ENCODE measurements at regions not wholly inside any gene's neighbourhood (a gene's known extent, or its start where the extent isn't known, plus 50 kb on each side); places are given as distances from the start of the nearest gene placed in this dataset.

- no peak for DNase-seq
Measured at GRCh38 chr5:117098094-117098493, 523.5 kb upstream of the SEMA6A start.

DNA sequence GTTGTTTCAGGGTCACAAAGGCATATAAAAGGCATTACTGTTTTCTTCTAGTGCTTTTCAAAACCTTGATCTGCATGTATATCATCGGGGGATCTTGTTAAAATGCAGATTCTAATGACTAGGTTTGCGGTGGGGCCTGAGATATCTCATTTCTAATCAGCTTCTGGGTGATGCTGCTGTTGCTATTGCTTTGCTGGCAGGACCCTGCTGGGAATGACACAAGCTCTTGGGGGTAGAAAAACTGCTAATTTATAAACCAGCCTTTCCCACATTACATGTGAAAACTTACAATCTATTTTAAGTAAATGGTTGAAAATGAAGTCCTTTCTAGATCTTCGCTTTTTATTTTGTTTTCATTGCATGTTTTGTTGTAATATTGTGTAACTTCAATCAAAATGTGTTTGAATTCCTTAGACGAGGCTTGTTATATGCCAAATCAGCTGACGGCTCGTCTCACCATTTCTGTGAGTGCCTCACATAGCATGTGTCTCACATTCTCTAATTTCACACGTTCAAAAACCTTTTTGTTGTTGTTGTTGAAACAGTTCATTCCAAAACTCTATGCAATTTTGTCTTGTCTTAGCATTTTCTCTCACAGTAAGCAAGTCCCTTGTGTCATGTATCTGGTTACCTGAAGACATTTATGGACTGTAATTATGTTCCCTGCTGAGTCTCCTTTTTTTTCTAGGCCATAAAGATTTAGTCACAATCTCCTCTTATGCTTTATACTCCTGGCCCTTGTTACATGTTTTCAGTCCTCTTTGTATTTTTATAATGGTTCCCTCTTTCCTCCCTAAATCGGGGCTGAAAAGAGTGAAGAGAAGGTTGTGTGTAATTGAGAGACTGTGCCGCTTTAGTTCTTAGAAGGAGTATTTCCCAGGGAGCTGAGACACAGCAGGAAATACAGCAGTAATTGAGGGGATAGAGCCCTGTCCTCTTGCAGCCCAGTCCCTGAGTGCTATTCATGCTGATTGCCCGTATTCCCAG, 521.0 kb upstream of the SEMA6A start:
- no peak for DNase-seq

- DNase-seq, result no peak
Measured at GRCh38 chr5:117094114-117094815, 519.6 kb upstream of the SEMA6A start.

GRCh38 chr5:117093653-117094052, 519.0 kb upstream of the SEMA6A start:
- DNase-seq, result no peak

DNA sequence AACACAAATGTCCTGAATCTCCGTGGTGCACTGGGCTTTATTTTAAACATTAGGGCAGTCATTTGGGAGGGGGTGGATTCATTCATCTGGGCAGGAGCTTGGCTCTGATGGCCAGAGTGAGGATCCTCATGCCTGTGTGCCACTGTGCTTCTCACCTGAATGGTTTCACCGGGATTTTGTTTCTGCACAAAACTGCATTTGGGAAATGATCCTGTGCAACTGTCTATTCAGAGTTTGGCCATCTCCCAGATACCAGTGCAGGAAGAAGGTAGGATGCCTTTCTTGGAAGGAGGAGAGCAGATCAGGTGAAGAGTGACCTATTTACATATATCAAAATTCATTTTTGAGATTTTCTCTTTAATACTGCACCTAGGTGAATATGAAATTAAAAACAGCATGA, 514.4 kb upstream of the SEMA6A start:
- no peak for DNase-seq

DNA sequence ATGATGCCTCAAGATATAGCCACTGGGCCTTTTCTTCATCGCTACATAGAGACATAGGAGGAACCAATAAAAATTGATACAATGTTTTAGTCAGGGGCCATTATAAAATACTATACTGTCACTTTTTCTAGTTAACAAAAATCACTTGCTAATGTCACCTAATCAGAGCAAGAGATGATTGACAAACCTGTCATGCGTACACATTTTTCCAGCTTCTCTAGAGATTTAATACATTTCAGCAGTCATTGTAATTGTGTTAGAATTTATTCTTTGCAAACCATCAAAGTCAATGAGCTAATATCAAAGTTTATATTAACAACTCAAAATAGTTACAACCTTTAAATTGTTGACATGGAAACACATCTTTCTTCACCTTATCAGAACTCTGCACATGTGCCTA, 513.6 kb upstream of the SEMA6A start:
- DNase-seq, result no peak

- DNase-seq, result no peak
Measured at GRCh38 chr5:117084067-117084466, 509.4 kb upstream of the SEMA6A start.

- DNase-seq, result no peak
Measured at GRCh38 chr5:117082977-117083376, 508.4 kb upstream of the SEMA6A start.

DNA sequence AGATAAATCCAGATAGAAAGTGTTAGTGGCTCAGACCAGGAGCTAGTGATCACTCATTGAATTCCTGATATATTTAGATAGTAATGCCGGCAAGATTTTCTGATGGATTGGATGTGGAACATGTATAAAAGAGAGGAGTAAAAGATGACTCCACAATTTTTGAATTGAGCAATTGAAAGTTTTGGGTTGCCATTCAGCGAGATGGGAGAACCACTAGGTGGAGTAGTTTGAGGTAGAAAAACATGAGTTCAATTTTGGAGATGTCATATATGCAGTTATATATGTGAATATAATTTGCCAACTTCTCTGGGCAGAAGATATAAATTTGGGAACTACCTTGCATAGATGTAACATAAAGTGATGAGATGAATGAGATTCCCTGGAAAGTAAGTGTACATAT, 502.5 kb upstream of the SEMA6A start:
- DNase-seq, result no peak

DNA sequence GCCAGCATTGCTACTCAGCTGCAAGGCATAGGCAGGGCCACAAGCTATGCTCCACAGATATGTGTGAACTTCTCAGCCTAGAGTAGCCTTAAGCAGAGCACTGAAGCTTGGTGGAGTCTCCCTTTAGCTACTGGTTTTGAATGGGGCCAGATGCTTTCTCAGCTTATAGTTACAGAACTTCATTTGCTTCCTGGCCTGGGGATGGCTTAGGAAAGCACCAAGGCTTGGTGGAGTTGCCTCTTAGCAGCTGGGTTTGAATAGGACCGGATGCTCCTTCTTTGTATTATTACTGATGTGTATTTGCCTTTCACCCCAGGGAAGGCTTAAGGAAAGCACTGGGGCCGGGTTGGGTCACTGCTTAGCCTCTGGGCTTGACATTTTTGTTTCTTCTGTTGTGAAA, 497.8 kb upstream of the SEMA6A start:
- DNase-seq, result no peak

- DNase-seq, result no peak
Measured at GRCh38 chr5:117065800-117066199, 491.2 kb upstream of the SEMA6A start.

GRCh38 chr5:117065161-117065560, 490.5 kb upstream of the SEMA6A start:
- no peak for DNase-seq

GRCh38 chr5:117060099-117060498, 485.5 kb upstream of the SEMA6A start:
- DNase-seq, result no peak

- DNase-seq, result no peak
Measured at GRCh38 chr5:117058740-117059139, 484.1 kb upstream of the SEMA6A start.

- DNase-seq, result no peak
Measured at GRCh38 chr5:117055517-117055916, 480.9 kb upstream of the SEMA6A start.

GRCh38 chr5:117054911-117055310, 480.3 kb upstream of the SEMA6A start:
- DNase-seq, result no peak

DNA sequence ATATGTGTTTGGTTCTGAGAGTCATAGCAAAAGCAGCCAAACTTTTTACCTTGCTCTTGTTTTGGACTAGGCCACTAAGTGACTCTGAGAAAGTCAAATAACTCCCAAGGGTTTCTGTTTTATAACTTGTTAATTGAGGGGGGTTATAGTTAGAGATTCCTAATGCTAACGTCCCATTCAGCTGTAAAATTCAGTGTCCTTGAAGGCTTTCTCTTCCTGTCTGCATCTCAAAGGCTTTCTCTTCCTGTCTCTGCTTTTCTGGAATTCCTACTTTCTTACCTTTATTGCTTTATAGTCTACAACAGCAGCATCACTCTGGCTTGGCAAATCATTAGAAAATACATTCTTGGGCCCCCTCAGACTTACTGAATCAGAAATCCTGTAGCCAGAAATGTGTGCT, 479.5 kb upstream of the SEMA6A start:
- DNase-seq, result no peak

DNA sequence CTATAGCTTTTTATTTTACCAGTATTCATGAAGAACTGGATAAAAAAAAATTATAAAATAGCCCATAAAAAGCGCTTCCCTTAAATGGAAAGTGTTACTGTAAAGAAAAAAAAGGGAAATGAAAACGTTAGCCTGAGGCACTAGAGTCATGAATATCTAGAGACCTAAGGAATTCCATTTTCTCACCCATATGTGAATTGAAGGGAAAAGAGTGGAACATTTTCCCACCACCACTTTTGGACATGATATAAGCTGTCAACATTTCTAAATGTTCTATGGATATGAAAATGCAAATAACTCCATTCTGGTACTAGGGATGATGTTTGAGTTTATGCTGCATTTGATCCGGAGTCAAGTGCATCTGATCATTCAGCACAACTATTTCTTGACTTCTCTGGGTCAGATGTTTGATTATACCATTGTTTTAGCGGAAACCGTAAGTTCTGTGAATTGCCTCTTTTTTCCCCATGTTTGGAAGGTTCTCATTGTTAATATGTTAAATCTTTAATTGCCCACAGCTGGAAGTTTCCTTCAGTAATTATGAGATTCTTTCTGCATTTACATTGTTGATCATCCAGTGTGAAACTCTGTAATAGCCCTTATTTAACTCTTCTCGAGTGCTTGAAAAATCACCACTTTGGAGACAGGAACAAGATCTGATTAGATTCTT, 467.4 kb upstream of the SEMA6A start:
- no peak for DNase-seq

DNA sequence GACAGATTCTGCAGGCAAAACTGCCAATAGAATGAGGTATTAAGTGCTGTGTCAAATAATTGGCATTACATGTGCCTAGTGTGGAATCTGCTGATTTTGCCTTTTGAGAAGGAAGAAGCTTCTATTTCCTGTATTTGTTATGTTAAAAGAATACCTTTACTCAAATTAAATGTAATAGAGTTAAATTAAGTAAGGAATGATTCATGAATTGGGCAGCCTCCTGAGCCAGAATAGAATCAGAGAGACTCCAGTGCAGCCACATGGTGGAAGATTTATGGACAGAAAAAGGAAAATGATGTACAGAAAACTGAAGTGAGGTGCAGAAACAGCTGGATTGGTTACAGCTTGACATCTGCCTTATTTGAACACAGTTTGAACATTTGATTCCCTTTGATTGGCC, 464.4 kb upstream of the SEMA6A start:
- no peak for DNase-seq

GRCh38 chr5:117027384-117027783, 452.8 kb upstream of the SEMA6A start:
- no peak for DNase-seq

DNA sequence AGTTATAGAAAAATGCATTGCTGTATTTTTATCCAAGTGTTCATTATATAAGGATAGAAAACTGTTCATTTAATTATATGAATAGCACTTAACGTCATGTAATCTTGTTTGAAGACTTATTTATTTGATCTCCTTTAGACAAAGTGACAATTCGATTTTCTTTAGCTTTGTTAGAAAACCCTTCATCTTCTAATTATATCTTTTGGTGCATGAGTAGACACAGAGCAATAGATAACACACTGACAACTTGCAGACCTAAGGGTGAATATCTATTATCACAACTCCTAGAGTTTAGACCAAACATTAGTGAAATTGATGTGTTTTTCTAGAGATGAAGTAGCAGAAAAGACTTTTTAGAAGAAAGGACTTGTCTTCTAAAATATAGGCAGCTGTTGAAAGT, 446.4 kb upstream of the SEMA6A start:
- DNase-seq, result no peak

- no peak for DNase-seq
Measured at GRCh38 chr5:117013280-117013877, 438.8 kb upstream of the SEMA6A start.

- DNase-seq, result no peak
Measured at GRCh38 chr5:117010574-117010973, 436.0 kb upstream of the SEMA6A start.

Measured in activated CD4-positive, alpha-beta T cell treated with anti-CD3 and anti-CD28 coated beads for 48 hours (primary cell).